Superior temporal gyrus (tissue), 1 donor: ENCODE measurements at regions not wholly inside any gene's neighbourhood (a gene's known extent, or its start where the extent isn't known, plus 50 kb on each side); places are given as distances from the start of the nearest gene placed in this dataset.
"Not testable (repeated sequence)": the region's sequence is repeated elsewhere in the genome, so short reads cannot be mapped to it uniquely, and the experiment has no call there.

ENCODE experiments used
- DNase-seq: peaks from one replicate; pipeline ENCODE4 v3.0.0-alpha.2; 2016; ENCODE audit errors: extremely low spot score

- no peak for DNase-seq
Measured at GRCh38 chr14:25340882-25341281, 290.9 kb upstream of the STXBP6 start.

- DNase-seq: no peak
Measured at GRCh38 chr14:25322784-25323183, 272.8 kb upstream of the STXBP6 start.

- not testable (repeated sequence) for DNase-seq
Measured at GRCh38 chr14:25316007-25316406, 266.1 kb upstream of the STXBP6 start.

- DNase-seq: no peak
Measured at GRCh38 chr14:25308244-25308643, 258.3 kb upstream of the STXBP6 start.

- no peak for DNase-seq
Measured at GRCh38 chr14:25303934-25304333, 254.0 kb upstream of the STXBP6 start.

- DNase-seq: no peak
Measured at GRCh38 chr14:25298238-25298637, 248.3 kb upstream of the STXBP6 start.

- not testable (repeated sequence) for DNase-seq
Measured at GRCh38 chr14:25290154-25290553, 240.2 kb upstream of the STXBP6 start.

GRCh38 chr14:25274529-25274928 lies 224.6 kb upstream of the STXBP6 start:
- no peak for DNase-seq

- DNase-seq: no peak
Measured at GRCh38 chr14:25267186-25267585, 217.2 kb upstream of the STXBP6 start.

GRCh38 chr14:25259470-25259869 lies 209.5 kb upstream of the STXBP6 start:
- DNase-seq: no peak

- DNase-seq: no peak
Measured at GRCh38 chr14:25252793-25253192, 202.8 kb upstream of the STXBP6 start.

- DNase-seq: peak; percentile 30
Measured at GRCh38 chr14:25250516-25250915, 200.6 kb upstream of the STXBP6 start.

GRCh38 chr14:25247609-25248008 lies 197.7 kb upstream of the STXBP6 start:
- peak; percentile 52 for DNase-seq

- DNase-seq: peak; percentile 38
Measured at GRCh38 chr14:25246751-25247150, 196.8 kb upstream of the STXBP6 start.

GRCh38 chr14:25239170-25239569 lies 189.2 kb upstream of the STXBP6 start:
- no peak for DNase-seq

GRCh38 chr14:25237845-25238244 lies 187.9 kb upstream of the STXBP6 start:
- DNase-seq: peak; percentile 46

- no peak for DNase-seq
Measured at GRCh38 chr14:25233613-25234012, 183.7 kb upstream of the STXBP6 start.

GRCh38 chr14:25231004-25231403 lies 181.1 kb upstream of the STXBP6 start:
- peak; percentile 69 for DNase-seq

- no peak for DNase-seq
Measured at GRCh38 chr14:25226214-25226613, 176.3 kb upstream of the STXBP6 start.

- DNase-seq: no peak
Measured at GRCh38 chr14:25222256-25222655, 172.3 kb upstream of the STXBP6 start.

- no peak for DNase-seq
Measured at GRCh38 chr14:25220514-25220913, 170.6 kb upstream of the STXBP6 start.

GRCh38 chr14:25215607-25216006 lies 165.7 kb upstream of the STXBP6 start:
- no peak for DNase-seq

GRCh38 chr14:25197885-25198284 lies 147.9 kb upstream of the STXBP6 start:
- DNase-seq: no peak

GRCh38 chr14:25180221-25180620 lies 130.3 kb upstream of the STXBP6 start:
- no peak for DNase-seq

GRCh38 chr14:25178255-25178654 lies 128.3 kb upstream of the STXBP6 start:
- DNase-seq: no peak
